Activated CD8-positive, alpha-beta T cell treated with anti-CD3 and anti-CD28 coated beads for 36 hours (primary cell): ENCODE measurements at regions not wholly inside any gene's neighbourhood (a gene's known extent, or its start where the extent isn't known, plus 50 kb on each side); places are given as distances from the start of the nearest gene placed in this dataset.

Experiments used
- ATAC-seq: fragments of 200-7000 bp; cut with Tn5 transposase; one replicate; pipeline ENCODE4 v1.10.0; 2021; ENCODE audit warnings: mild to moderate bottlenecking, moderate library complexity
- CTCF ChIA-PET: fragments of 350-600 bp; sonication (Branson Sonifier 250); formaldehyde crosslinking; loops from one replicate; lab custom pipeline; 2021; ENCODE audit warnings: antibody characterized with exemption; lab: Charles Lee
- POLR2A ChIA-PET: fragments of 350-600 bp; sonication (Branson Sonifier 250); formaldehyde crosslinking; loops from one replicate; lab custom pipeline; 2021; ENCODE audit warnings: antibody characterized with exemption; lab: Charles Lee
- DNase-seq: peaks from one replicate; pipeline ENCODE4 v3.0.0-alpha.2; 2020
- H3K27ac Mint-ChIP-seq: one replicate; pipeline ENCODE4 v1.8.0; 2021; ENCODE audit warnings: mild to moderate bottlenecking, mixed read lengths
- H3K27me3 Mint-ChIP-seq: one replicate; pipeline ENCODE4 v1.8.0; 2021; ENCODE audit warnings: mixed read lengths
- H3K36me3 Mint-ChIP-seq: one replicate; pipeline ENCODE4 v1.8.0; 2021; ENCODE audit warnings: low read depth, mixed read lengths
- H3K4me1 Mint-ChIP-seq: one replicate; pipeline ENCODE4 v1.8.0; 2021; ENCODE audit warnings: low read depth, mixed read lengths
- H3K4me3 Mint-ChIP-seq: one replicate; pipeline ENCODE4 v1.8.0; 2021; ENCODE audit warnings: mild to moderate bottlenecking, moderate library complexity, mixed read lengths
- H3K9me3 Mint-ChIP-seq: one replicate; pipeline ENCODE4 v1.8.0; 2021; ENCODE audit warnings: mixed read lengths
- CTCF ChIP-seq: fragments of 200-600 bp; IDR thresholded peaks from one replicate; pipeline ENCODE4 v1.8.0; 2022; ENCODE audit warnings: antibody characterized with exemption, mild to moderate bottlenecking
- intact Hi-C: fragments of 100-400 bp; cut with micrococcal nuclease; formaldehyde crosslinking; loops from one replicate; pipeline ENCODE4 v1.10.0; 2022

GRCh38 chr4:129488427-129488826 is 392.5 kb downstream of the C4orf33 start:
- no peak overlapping the region for H3K27ac Mint-ChIP-seq
- TF ChIP-seq CTCF = no peak
- H3K9me3 Mint-ChIP-seq = no peaks in the 10 kb centered on the region
- no peaks in the 10 kb centered on the region for H3K27me3 Mint-ChIP-seq
- no peaks in the 10 kb centered on the region for H3K36me3 Mint-ChIP-seq
- no peak for DNase-seq
- no peak overlapping the region for H3K4me3 Mint-ChIP-seq
- intact Hi-C loops = no loop called here
- ChIA-PET POLR2A (no interaction called here), CTCF (no interaction called here)
- H3K4me1 Mint-ChIP-seq = no peaks in the 10 kb centered on the region
- ATAC-seq = no peak

GRCh38 chr4:129490516-129490915 is 394.6 kb downstream of the C4orf33 start:
- no peaks in the 10 kb centered on the region for H3K36me3 Mint-ChIP-seq
- H3K27me3 Mint-ChIP-seq = no peaks in the 10 kb centered on the region
- H3K4me1 Mint-ChIP-seq = no peaks in the 10 kb centered on the region
- H3K9me3 Mint-ChIP-seq = no peaks in the 10 kb centered on the region
- ChIA-PET CTCF (no interaction called here), POLR2A (no interaction called here)
- no peak overlapping the region for H3K4me3 Mint-ChIP-seq
- intact Hi-C loops = no loop called here
- ATAC-seq (no peak), DNase-seq (no peak)
- no peak for TF ChIP-seq CTCF
- H3K27ac Mint-ChIP-seq = no peak overlapping the region

- Mint-ChIP-seq H3K36me3 (no peaks in the 10 kb centered on the region), H3K27ac (no peak overlapping the region), H3K4me1 (no peaks in the 10 kb centered on the region), H3K9me3 (no peaks in the 10 kb centered on the region), H3K4me3 (no peak overlapping the region), H3K27me3 (peaks cover 1% of the 10 kb centered on the region)
- intact Hi-C loops = no loop called here
- no peak for DNase-seq
- CTCF ChIA-PET = no interaction called here
- POLR2A ChIA-PET = no interaction called here
- no peak for ATAC-seq
- no peak for TF ChIP-seq CTCF
Measured at GRCh38 chr4:129498626-129499025, 402.7 kb downstream of the C4orf33 start.

GRCh38 chr4:129514852-129515251 is 418.9 kb downstream of the C4orf33 start:
- H3K4me3 Mint-ChIP-seq = no peak overlapping the region
- H3K27ac Mint-ChIP-seq = no peak overlapping the region
- H3K27me3 Mint-ChIP-seq = no peaks in the 10 kb centered on the region
- H3K4me1 Mint-ChIP-seq = no peaks in the 10 kb centered on the region
- ATAC-seq = no peak
- intact Hi-C loops = no loop called here
- peaks cover 3% of the 10 kb centered on the region for H3K9me3 Mint-ChIP-seq
- DNase-seq = no peak
- no peak for TF ChIP-seq CTCF
- ChIA-PET CTCF (no interaction called here), POLR2A (no interaction called here)
- no peaks in the 10 kb centered on the region for H3K36me3 Mint-ChIP-seq

- POLR2A ChIA-PET = no interaction called here
- intact Hi-C loops = no loop called here
- no peaks in the 10 kb centered on the region for H3K4me1 Mint-ChIP-seq
Measured at GRCh38 chr4:129515356-129515755, 419.4 kb downstream of the C4orf33 start.

More at GRCh38 chr4:129515356-129515755, 419.4 kb downstream of the C4orf33 start:
- DNase-seq (no peak), ATAC-seq (no peak)
- Mint-ChIP-seq H3K9me3 (peaks cover 4% of the 10 kb centered on the region), H3K4me3 (no peak overlapping the region), H3K27ac (no peak overlapping the region), H3K36me3 (no peaks in the 10 kb centered on the region), H3K27me3 (no peaks in the 10 kb centered on the region)
- CTCF ChIA-PET = no interaction called here
- TF ChIP-seq CTCF = no peak
